T-helper 1 cell treated with Interleukin-12 subunit alpha and Interleukin-12 subunit beta and Interleukin-4 antibody, amounts not matched to agents 30 ng/mL and 1 ng/mL, for 36 hours (primary cell): ENCODE measurements at regions not wholly inside any gene's neighbourhood (a gene's known extent, or its start where the extent isn't known, plus 50 kb on each side); places are given as distances from the start of the nearest gene placed in this dataset.

Experiments
- intact Hi-C: fragments of 100-400 bp; cut with micrococcal nuclease; formaldehyde crosslinking; loops from one replicate; pipeline ENCODE4 v1.15.1; 2024

- intact Hi-C loops = no loop called here
Measured at GRCh38 chr2:48134704-48135103, 179.8 kb upstream of the FOXN2 start.

DNA sequence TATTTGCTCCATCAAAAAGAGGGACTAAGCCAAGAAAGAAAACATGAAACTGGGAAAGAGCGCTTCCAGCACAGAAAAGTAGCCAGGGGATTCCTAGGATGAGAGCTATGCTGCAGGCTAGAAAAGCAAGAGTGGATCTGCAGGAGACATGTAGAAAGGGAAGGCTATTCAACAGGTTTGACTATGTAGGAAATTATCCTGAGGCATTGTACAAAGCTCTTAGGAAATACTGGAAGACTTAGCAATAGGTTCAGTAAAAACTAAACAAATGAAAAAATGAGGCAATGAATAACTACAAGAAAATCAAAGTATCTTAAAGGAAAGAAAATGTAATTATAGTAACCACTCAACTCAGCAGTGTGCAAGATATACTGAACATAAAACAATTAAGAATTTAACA, 178.7 kb upstream of the FOXN2 start:
- intact Hi-C loops = no loop called here

DNA sequence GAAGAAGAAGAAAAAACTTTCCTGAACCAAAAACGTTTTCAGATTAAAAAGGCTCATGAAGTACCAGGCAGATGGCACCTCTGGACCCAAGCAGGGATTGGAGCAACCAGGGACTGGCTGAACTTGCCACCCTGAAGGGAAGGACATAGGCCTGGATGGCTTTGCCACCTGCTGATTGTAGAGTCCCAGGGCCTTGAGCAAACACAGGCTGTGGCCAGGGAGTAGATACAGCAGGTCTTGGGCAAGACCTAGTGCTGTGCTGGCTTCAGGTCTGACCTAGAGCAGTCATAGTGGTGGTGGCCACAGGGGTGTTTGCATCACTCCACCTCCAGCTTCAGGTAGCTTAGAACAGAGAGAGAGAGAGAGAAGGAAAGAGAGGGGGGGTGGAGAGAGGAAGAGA, 176.7 kb upstream of the FOXN2 start:
- intact Hi-C loops = no loop called here

DNA sequence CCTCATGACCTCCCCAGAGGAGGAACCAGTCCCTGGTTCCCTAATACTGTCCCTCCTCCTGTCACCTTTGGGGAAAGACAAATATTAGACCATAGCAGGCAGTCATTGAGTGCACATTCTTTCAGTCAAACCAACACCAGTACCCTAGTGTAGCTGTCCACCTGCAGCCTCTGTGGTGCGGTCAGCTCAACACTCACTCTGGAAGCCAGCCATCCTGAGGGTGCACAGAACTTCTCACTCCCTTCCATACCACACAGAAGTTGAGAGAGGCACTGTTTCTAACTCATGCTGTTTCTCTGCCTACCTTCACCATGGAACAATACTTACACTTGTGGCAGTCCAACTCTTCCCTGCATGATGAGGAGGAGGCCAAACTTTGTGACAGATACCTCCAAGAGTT, 175.6 kb upstream of the FOXN2 start:
- intact Hi-C loops = no loop called here

DNA sequence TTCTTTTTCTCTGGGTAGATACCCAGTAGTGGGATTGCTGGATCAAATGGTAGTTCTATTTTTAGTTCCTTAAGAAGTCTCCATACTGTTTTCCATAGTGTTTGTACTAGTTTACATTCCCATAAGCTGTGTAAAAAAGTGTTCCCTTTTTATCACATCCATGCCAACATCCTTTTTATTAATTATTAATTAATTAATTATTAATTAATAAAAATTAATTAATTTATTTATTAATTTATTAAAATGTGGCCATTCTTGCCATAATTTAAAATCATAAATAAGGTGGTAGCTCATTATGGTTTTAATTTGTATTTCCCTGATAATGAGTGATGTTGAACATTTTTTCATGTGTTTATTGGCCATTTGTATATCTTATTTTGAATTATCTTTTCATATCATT, 173.9 kb upstream of the FOXN2 start:
- intact Hi-C loops = no loop called here

- intact Hi-C loops = no loop called here
Measured at GRCh38 chr2:48144777-48145176, 169.7 kb upstream of the FOXN2 start.

DNA sequence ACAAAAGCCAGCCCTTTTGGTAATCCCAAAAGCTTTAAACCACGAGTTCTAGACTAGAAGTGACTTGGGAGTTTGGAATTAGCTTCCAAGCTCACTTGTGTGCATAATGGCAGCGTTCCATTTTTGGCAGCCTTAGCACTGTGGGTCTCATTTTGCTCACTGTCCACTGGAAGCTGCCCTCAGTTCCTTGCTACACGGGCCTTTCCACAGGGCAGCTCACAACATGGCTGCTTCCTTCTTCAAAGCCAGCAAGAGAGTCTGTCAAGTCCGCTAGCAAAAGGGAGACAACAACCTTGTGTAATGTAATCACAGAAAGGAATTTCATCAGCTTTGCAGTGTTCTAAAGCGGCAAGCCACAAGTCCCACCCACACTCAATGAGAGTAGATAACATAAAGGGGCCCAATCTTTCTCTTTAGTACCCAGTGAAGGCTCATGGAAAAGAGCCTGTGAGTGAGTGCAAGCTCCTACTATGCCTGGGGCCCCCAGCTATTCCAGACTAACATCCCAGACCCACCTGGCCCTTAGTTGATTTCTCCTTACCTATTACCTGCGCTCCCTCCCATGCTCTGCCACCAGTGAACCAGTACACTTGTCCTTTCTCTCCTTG, 168.5 kb upstream of the FOXN2 start:
- intact Hi-C loops = no loop called here

GRCh38 chr2:48146552-48146951, 167.9 kb upstream of the FOXN2 start:
- intact Hi-C loops = no loop called here

DNA sequence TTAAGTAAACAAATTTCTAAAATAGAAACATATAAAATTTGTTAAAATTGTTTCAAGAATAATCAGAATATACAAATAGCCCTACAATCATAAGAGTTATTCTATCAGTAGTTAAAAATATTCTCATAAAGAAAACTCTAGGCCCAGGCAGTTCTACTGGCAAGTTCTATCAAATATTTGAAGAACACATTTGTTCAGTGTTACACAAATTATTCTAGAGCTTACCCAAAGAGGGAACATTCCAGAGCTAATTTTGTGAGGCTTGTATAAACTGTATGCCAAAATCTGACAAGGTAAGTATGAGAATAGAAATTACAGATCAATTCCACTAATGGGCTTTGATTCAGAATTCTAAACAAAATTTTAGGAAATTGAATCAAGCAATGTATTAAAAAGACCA, 166.8 kb upstream of the FOXN2 start:
- intact Hi-C loops = no loop called here

DNA sequence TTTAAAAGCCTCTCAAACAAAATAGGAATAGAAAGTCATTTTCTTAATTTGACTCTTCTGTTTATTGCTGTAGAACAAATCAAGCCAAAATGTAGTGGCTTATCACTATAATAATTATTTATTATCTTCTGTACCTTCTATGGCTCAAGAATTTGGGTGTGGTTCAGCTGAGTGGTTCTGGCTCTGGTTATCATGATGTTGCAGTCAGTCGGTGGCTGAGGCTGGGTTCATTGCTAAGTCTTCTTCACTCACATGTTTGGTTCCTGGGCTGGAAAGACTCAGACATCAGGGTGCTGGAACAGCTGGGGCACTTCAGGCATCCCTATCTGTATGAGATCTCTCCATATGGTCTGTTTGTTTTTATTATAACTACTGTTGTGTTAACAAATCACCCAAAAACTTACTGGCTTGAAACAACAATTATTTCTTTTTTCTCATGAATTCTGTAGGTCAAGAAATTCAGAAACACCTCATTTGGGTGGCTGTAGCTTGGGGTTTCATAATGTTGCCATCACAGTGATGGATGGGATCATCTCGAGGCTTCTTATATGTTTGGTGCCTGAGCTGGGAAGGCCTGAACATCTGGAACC, 165.5 kb upstream of the FOXN2 start:
- intact Hi-C loops = no loop called here

DNA sequence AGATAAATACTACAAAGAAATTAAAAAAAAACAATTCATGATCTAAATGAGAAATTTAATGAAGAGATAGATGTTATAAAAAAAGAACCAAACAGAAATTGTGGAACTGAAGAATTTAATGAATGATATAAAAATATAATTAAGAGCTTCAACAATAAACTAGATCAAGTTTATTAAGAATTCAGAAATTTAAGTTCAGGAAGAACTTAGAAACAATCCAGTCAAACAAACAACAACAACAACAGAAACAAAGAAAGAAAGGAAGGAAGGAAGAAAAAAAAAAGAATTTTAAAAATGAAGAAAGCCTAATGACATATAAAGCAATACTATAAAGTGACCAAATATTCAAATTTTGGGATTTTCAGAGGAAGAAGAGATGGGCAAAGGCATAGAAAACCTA, 157.3 kb upstream of the FOXN2 start:
- intact Hi-C loops = no loop called here

- intact Hi-C loops = no loop called here
Measured at GRCh38 chr2:48161628-48162027, 152.9 kb upstream of the FOXN2 start.

DNA sequence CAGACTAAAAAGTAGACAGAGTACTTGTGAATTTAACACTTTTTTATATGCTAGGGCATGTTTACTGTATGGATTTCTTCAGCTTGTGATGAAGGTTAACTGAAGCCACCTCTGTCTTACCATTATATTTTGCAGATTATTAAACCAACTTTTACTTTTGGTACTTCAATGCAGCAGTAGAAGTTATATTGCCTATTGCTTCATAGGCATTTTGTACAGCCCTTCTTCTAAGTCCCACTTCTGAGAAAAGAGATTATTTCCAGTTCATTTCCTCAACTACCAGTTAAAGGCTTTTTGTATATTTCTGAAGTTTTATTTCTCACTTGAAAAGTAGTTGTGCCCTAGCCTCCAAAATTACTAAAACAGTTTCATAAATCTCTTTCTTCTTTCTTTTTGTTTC, 151.7 kb upstream of the FOXN2 start:
- intact Hi-C loops = no loop called here

DNA sequence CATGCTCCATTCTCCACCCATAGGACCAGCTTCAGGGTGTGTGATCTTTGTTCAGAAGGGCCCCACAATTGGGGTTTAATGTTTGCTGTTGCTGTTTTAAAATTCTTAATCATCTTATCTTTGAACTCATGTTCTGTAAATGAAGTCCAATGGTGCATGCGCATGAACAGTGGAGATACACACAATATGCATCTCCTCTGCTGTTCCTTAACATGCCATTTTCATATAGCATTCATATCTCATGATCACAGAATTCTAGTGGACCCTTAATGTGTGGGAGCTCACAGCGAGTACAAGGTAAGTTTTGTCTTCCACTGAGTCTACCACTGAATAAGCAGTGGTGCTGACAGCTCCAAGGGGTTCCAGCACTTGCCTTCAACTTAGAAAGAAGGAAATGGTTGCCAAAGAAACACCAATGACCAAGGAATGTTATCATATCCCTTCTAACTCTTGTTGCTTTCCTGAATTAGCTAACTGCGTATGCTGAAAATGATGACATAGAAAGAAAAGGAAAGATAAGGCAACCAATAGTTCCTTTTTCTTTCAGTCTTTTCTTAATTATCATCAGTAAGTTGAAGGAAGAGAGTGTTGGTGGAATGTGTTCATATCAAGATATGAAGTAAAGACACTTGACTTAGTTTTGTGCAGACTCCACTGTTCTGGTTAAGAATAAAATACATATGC, 149.3 kb upstream of the FOXN2 start:
- intact Hi-C loops = no loop called here

GRCh38 chr2:48169141-48169592, 145.3 kb upstream of the FOXN2 start:
- intact Hi-C loops = no loop called here

- intact Hi-C loops = no loop called here
Measured at GRCh38 chr2:48170281-48170680, 144.2 kb upstream of the FOXN2 start.

DNA sequence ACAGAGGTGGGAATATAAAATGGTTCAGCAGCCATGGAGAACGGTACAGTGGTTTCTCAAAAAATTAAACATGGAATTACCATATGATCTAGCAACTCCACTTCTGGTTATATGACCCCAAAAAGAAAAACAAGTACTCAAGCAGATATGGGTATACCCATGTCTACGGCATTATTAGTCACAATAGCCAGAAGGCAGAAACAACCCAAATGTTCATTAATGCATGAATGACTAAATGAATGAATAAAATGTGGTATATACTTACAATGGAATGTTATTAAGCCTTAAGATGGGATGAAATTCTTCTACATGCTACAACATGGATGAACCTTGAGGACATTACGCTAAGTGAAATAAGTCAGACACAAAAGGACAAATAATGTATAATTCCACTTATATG, 141.3 kb upstream of the FOXN2 start:
- intact Hi-C loops = no loop called here

DNA sequence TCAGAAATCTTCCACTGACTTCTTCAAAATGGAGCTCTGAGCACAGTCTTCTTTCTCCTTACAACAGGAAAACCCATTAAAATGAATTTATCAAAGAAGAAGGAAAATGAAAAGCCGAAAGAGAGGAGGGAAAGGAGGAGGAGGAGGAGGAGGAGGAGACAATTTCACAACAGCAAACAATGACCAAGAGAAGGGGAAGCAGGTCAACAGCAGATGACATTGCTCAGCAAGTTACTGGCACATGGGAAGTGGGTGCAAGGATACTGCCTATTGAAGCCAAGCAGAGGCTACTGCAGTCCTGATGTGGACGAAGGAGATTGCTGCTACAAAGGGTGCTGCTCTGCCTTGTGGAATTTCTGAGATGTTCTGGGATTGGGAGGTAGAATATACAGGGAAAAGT, 140.0 kb upstream of the FOXN2 start:
- intact Hi-C loops = no loop called here

DNA sequence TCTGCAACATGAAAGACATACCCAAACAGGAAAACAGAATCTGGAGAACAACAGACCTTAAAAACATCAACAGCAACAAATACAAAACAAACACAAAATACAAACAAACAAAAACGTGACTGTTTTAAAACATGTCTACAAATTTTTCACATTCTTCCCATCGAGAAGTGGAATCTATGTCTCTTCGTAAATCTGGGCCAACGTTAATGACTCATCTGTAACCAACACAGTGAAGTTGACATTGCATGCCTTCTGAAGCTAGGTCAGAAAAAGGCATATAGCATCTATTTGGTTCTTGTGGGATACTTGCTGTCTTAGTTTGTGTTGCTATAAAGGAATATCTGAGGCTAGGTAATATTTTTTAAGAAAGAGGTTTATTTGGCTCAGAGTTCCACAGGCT, 139.2 kb upstream of the FOXN2 start:
- intact Hi-C loops = no loop called here

DNA sequence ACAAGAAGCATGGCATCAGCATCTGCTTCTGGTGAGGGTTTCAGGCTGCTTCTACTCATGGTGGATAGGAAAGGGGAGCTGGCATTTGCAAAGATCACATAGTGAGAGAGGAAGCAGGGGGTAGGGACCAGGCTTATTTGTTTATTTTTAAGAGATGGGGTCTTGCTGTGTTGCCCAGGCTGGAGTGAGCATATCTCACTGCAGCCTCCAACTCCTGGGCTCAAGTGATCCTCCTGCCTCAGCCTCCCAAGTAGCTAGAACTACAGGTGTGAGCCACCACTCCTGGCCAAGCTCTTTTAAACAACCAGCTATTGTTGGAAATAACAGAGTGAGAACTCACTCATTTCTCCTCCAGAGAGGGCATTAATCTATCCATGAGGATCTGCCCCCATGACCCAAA, 138.8 kb upstream of the FOXN2 start:
- intact Hi-C loops = no loop called here

DNA sequence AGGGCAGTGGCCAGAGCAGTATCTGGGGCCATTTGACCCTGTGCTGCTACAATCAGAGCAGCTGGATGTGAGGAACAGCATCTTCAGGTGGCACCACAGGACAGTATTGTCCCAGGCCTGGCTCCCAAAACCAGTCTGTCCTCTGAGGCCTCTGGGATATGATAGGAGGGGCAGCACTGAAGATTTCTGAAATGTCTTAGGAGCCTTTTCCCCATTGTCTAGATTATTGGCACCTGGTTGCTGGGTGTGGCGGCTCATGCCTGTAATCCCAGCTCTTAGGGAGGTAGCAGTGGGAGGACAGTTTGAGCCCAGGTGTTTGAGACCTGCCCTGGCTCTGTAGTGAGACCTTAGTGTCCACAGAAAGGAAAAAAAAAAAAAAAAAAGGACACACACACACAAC, 137.6 kb upstream of the FOXN2 start:
- intact Hi-C loops = no loop called here

DNA sequence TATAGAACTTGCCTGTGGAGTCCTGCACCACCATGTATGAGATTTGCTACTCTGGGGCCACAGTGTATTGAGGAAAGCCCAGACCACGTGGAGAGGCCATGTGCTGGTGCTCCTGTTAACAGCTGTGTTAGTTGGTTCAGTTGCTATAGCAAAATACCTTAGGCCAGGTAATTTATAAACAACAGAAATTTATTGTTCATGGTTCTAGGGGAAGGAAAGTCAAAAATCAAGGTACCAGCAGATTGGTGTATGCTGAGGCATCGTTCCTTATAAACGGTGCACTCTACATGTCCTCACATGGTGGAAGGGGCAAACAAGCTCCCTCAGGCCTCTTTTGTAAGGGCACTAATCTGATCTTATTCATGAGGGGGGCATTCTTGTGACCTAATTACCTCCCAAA, 135.9 kb upstream of the FOXN2 start:
- intact Hi-C loops = no loop called here

- intact Hi-C loops = no loop called here
Measured at GRCh38 chr2:48180557-48180956, 133.9 kb upstream of the FOXN2 start.
